Fibroblast of villous mesenchyme (primary cell): ENCODE measurements at regions not wholly inside any gene's neighbourhood (a gene's known extent, or its start where the extent isn't known, plus 50 kb on each side); places are given as distances from the start of the nearest gene placed in this dataset.
"Not testable (repeated sequence)": the region's sequence is repeated elsewhere in the genome, so short reads cannot be mapped to it uniquely, and the experiment has no call there.

Experiments used
- DNase-seq: peaks from one replicate; pipeline ENCODE4 v3.0.0-alpha.2; 2010; ENCODE audit warnings: low read depth
- H3K4me3 ChIP-seq: 2 replicates; pipeline ENCODE4 v1.5.1; 2011; ENCODE audit warnings: low read depth, mild to moderate bottlenecking, low read length
- TF ChIP-seq, protein P1 (sequence below): IDR thresholded peaks from 2 replicates; pipeline ENCODE4 v1.5.1; 2012; ENCODE audit warnings: low read depth, mild to moderate bottlenecking, low read length; ENCODE audit not compliant: insufficient read depth

GRCh38 chr15:30791239-30792175 is 112.2 kb upstream of the FAN1 start:
- DNase-seq, result no peak
- H3K4me3 ChIP-seq, result no peak overlapping the region
- TF ChIP-seq, protein P1, sequence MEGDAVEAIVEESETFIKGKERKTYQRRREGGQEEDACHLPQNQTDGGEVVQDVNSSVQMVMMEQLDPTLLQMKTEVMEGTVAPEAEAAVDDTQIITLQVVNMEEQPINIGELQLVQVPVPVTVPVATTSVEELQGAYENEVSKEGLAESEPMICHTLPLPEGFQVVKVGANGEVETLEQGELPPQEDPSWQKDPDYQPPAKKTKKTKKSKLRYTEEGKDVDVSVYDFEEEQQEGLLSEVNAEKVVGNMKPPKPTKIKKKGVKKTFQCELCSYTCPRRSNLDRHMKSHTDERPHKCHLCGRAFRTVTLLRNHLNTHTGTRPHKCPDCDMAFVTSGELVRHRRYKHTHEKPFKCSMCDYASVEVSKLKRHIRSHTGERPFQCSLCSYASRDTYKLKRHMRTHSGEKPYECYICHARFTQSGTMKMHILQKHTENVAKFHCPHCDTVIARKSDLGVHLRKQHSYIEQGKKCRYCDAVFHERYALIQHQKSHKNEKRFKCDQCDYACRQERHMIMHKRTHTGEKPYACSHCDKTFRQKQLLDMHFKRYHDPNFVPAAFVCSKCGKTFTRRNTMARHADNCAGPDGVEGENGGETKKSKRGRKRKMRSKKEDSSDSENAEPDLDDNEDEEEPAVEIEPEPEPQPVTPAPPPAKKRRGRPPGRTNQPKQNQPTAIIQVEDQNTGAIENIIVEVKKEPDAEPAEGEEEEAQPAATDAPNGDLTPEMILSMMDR, result no peak

GRCh38 chr15:30792843-30793242 is 110.9 kb upstream of the FAN1 start:
- DNase-seq, H3K4me3 ChIP-seq: not testable (repeated sequence)

DNA sequence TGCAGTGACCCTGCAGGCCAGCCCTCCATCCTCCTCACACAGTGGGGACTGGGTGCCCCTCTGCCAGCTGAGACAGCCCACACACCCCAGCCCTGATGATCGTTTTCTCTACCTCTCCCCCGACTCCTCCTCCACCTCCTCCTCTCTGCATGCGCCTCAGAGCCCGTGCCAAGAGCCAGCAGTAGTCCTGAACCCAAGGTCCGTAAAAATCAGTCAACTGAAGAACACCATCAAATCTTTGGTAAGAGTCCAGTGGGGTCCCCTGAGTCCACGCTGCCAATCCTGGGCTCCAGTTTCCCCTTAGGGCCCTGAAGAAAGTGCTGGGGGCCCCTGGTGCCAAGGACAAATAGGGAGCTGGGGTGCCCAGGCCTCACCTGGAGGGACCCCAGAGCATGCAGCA is 109.3 kb upstream of the FAN1 start:
- DNase-seq, result no peak
- TF ChIP-seq, protein P1, result no peak
- H3K4me3 ChIP-seq, result no peak overlapping the region

- TF ChIP-seq, protein P1, result peak; percentile 32
- not testable (repeated sequence) for DNase-seq, H3K4me3 ChIP-seq
Measured at GRCh38 chr15:30799565-30799964, 104.2 kb upstream of the FAN1 start.

DNA sequence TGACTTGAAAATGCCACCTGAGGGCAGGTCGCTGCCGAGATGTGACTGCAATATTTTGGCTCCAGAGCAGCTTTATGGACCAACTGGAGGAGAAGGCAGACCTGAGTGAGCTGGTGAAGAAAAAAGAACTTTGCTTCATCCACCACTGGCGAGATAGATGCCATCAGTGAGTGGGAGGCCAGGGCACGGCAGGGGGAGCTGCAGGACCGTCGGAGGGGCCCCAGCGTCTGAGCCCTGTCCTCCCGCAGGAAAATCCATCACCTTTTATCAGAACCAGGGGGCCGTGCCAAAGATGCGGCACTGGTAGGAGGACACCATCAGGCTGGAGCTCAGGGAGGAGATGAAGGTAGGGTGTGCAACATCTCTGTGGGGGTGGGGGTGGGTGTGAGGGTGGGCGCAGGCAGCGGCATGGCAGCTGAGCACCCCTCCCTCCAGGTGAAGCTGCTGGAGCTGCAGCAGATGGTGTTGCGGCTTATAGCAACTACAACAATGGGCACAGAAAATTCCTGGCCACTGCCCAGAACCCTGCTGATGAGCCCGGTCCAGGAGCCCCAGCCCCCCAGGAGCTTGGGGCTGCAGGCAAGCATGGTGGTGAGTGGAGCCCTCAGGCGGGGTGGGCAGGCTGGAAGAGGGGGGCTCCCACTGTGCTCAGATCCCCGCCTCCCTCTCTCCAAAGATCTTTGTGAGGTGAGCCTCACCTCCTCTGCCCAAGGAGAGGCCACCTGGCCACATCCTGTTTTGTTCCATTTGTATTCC is 102.4 kb upstream of the FAN1 start:
- DNase-seq, H3K4me3 ChIP-seq: not testable (repeated sequence)
- TF ChIP-seq, protein P1, result peak; percentile 34

- H3K4me3 ChIP-seq, DNase-seq: not testable (repeated sequence)
Measured at GRCh38 chr15:30802001-30802400, 101.7 kb upstream of the FAN1 start.

- not testable (repeated sequence) for H3K4me3 ChIP-seq, DNase-seq
Measured at GRCh38 chr15:30803703-30804102, 100.0 kb upstream of the FAN1 start.

DNA sequence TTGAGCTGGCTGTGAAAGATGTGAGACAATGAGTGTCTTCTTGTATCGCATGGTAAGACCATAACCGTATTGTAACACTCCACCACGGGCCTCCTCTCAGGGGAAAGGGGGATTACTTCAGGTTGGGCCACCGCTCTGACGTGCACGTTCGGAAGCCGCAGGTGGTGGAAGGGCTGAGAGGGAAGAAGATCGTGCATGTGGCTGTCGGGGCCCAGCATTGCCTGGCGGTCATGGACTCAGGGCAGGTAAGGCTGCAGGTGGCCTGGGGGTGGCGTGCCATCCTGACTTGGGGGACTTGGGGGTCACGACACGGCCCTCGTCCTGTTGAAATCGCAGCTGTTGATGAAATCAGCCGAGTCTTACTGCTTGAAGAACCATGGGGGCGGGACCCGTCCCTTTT is 87.3 kb upstream of the FAN1 start:
- DNase-seq, result no peak
- H3K4me3 ChIP-seq, result peak overlapping the region; percentile 34

DNA sequence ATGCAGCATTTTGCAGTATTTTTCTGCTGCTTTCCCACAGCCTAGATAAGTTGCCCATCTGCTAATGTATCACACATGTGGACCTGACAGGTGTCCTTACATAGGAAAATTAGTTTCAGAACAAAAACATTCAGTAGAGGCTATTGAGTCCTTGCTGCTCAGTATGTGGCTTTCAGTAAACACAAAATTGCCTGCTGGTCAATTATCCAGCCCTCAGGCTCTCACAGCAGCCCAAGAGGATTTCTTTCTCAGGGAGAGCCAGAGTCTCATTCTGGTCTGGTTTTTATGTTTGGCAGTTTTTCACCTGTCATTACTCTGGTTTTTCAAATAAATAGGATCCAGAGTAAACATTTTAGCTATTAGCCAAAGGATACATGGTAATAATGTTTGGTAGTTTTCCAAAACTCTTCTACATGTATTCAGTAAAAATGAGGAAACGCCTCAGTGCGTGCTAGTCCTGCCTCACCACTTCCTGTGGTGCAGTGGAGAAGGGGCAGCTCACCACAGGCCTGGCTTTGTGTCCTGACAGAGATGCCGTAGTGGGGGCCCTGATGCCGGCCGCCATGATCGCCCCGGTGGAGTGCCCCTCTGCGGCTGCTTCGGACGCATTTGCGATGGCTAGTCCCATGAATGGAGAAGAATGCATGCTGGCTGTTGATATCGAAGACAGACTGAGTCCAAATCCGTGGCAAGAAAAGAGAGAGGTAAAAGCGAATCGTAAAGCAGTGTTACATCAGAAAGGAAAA is 80.5 kb upstream of the FAN1 start:
- H3K4me3 ChIP-seq, result peak overlapping the region; percentile 65
- DNase-seq, result peak; percentile 50

More for the DNA sequence above, 87.3 kb upstream of the FAN1 start:
- TF ChIP-seq, protein P1, result no peak
